HL-60/S4 (cell line): ENCODE measurements at regions not wholly inside any gene's neighbourhood (a gene's known extent, or its start where the extent isn't known, plus 50 kb on each side); places are given as distances from the start of the nearest gene placed in this dataset.

Experiments used
- in situ Hi-C: fragments of 300-500 bp; cut with MboI; formaldehyde crosslinking; loops from 2 replicates; pipeline ENCODE4 v1.14.3; 2022; ENCODE audit warnings: low sequenced_read_pairs

- in situ Hi-C loops: no loop called here
Measured at GRCh38 chr13:40101708-40102359, 446.4 kb downstream of the COG6 start.

GRCh38 chr13:40102360-40102727 lies 446.9 kb downstream of the COG6 start:
- in situ Hi-C loops: no loop called here

GRCh38 chr13:40102854-40103253 lies 447.4 kb downstream of the COG6 start:
- in situ Hi-C loops: no loop called here

GRCh38 chr13:40103864-40104263 lies 448.4 kb downstream of the COG6 start:
- in situ Hi-C loops: no loop called here

- in situ Hi-C loops: no loop called here
Measured at GRCh38 chr13:40105231-40105630, 449.8 kb downstream of the COG6 start.

- in situ Hi-C loops: no loop called here
Measured at GRCh38 chr13:40109351-40109844, 453.9 kb downstream of the COG6 start.

- in situ Hi-C loops: no loop called here
Measured at GRCh38 chr13:40113643-40114304, 458.3 kb downstream of the COG6 start.

- in situ Hi-C loops: no loop called here
Measured at GRCh38 chr13:40114305-40114896, 458.9 kb downstream of the COG6 start.

GRCh38 chr13:40115426-40115825 lies 460.0 kb downstream of the COG6 start:
- in situ Hi-C loops: no loop called here

- in situ Hi-C loops: no loop called here
Measured at GRCh38 chr13:40116008-40116407, 460.5 kb downstream of the COG6 start.

GRCh38 chr13:40118337-40118736 lies 462.9 kb downstream of the COG6 start:
- in situ Hi-C loops: no loop called here

- in situ Hi-C loops: no loop called here
Measured at GRCh38 chr13:40119852-40120251, 464.4 kb downstream of the COG6 start.

GRCh38 chr13:40120288-40120687 lies 464.8 kb downstream of the COG6 start:
- in situ Hi-C loops: no loop called here

- in situ Hi-C loops: no loop called here
Measured at GRCh38 chr13:40120781-40121180, 465.3 kb downstream of the COG6 start.

GRCh38 chr13:40121722-40122121 lies 466.3 kb downstream of the COG6 start:
- in situ Hi-C loops: no loop called here

- in situ Hi-C loops: no loop called here
Measured at GRCh38 chr13:40123962-40124632, 468.6 kb downstream of the COG6 start.

GRCh38 chr13:40124633-40125015 lies 469.2 kb downstream of the COG6 start:
- in situ Hi-C loops: no loop called here

- in situ Hi-C loops: no loop called here
Measured at GRCh38 chr13:40125336-40125735, 469.9 kb downstream of the COG6 start.

- in situ Hi-C loops: no loop called here
Measured at GRCh38 chr13:40126306-40127085, 471.0 kb downstream of the COG6 start.

- in situ Hi-C loops: no loop called here
Measured at GRCh38 chr13:40127476-40127875, 472.0 kb downstream of the COG6 start.

GRCh38 chr13:40127925-40128324 lies 472.5 kb downstream of the COG6 start:
- in situ Hi-C loops: no loop called here
